Uterus (tissue), 2 donors: ENCODE measurements at regions not wholly inside any gene's neighbourhood (a gene's known extent, or its start where the extent isn't known, plus 50 kb on each side); places are given as distances from the start of the nearest gene placed in this dataset.

Experiments
- CTCF ChIP-seq, 4 experiments: fragments of 200-600 bp in 2 of 4; fragments of 450-650 bp in 2 of 4; sonication (generic) in 2 of 4; IDR thresholded peaks; one replicate each; pipeline ENCODE4 v1.5.1; 2016 to 2019; ENCODE audit warnings: antibody characterized with exemption in 4 of 4, mild to moderate bottlenecking in 2 of 4, moderate library complexity in 1 of 4
- POLR2A ChIP-seq, 2 donors: fragments of 450-650 bp; IDR thresholded peaks; one replicate each; pipeline ENCODE4 v1.6.1; 2016; ENCODE audit warnings: antibody characterized with exemption in 2 of 2, mild to moderate bottlenecking in 1 of 2, moderate library complexity in 1 of 2

- no peak for TF ChIP-seq POLR2A (IDR thresholded peaks at IDR 0.05)
- TF ChIP-seq CTCF (IDR thresholded peaks at IDR 0.05) = no peak
Observed at GRCh38 chrX:125605145-125605544, 285.5 kb downstream of the TEX13C start.
